HG03378 (cell line): ENCODE measurements at regions not wholly inside any gene's neighbourhood (a gene's known extent, or its start where the extent isn't known, plus 50 kb on each side); places are given as distances from the start of the nearest gene placed in this dataset.
"Not testable (repeated sequence)": the region's sequence is repeated elsewhere in the genome, so short reads cannot be mapped to it uniquely, and the experiment has no call there.

ENCODE experiments used
- ATAC-seq: cut with Tn5 transposase; IDR thresholded peaks from one replicate; pipeline ENCODE4 v1.9.1; 2021; ENCODE audit warnings: mild to moderate bottlenecking, moderate library complexity; ENCODE audit not compliant: unreplicated experiment

GRCh38 chr21:26331205-26331980, 160.8 kb upstream of the APP start:
- ATAC-seq: no peak

GRCh38 chr21:26320596-26320995, 150.0 kb upstream of the APP start:
- no peak for ATAC-seq

- no peak for ATAC-seq
Measured at GRCh38 chr21:26307640-26308039, 137.1 kb upstream of the APP start.

DNA sequence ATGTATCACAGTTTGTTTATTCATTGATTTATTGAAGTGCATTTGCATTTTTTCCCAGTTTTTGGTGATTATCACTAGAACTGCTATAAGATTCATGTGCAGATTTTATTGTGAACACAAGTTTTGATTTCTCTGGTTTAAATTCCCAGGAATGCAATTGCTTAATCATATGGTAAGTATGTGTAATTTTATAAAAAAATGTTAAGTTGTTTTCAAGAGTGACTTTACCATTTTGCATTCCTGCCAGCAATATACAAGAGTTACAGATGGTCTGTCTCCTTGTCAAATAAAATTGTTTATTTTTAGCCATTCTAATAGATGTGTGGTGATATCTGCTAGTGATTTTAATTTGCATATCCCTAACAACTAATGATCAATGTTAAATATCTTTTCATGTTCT, 127.3 kb upstream of the APP start:
- no peak for ATAC-seq

- ATAC-seq: no peak
Measured at GRCh38 chr21:26293141-26293946, 122.8 kb upstream of the APP start.

DNA sequence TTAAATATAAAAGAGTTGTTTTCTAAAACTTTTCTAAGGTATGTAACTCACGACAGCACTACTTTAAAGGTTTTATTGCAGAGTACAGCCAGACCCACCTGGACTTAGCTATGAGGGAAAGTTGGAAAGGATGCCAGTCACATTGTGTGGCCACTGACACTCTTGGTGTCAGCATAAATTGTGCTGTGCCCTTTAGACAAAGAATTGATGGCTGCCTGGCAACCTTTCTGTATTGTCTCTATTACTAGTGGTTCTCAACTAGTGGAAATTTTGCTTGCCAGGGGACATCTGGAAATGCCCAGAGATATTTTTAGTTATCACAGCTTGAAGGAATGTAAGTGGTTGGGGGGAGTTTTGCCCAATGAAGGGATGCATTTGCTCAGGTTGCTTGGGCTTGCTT, 117.5 kb upstream of the APP start:
- ATAC-seq: no peak

DNA sequence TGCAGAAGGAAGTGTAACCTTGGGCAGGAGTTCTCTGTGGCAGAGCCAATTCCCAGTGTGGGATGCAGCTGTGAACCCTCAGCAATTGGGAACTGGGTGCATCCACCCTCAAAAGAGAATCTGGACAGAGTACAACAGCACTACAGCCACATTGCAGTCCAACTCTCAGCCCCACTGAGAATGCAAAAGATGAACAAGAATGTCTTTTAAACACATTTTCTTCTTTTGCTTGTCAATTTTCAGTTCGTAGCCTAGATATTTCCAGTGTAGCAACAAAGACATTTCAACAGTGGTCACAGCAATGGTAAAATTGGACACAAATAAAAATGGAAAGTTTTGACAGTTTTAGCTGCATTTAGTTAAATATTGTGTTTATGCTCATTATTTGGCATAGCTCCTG, 114.0 kb upstream of the APP start:
- ATAC-seq: no peak

GRCh38 chr21:26282058-26282457, 111.5 kb upstream of the APP start:
- no peak for ATAC-seq

DNA sequence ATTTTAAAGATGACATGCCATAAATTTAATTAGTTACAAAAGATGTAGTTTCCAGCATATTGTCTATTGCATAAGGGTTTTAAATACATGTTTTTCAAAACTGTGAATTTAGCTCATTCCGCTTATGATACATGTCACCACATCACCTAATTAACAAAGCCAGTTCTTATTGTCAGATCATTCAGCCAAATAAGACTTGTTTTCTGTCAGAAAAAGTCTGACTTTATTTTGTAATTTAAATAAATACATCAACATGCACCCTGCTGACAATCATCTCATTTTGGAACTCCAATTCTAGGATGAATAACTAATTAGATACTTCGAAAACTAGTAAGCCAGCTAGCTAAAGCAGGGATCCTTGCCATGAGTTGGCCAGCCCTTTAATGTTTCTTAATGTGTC, 110.9 kb upstream of the APP start:
- no peak for ATAC-seq

- no peak for ATAC-seq
Measured at GRCh38 chr21:26280775-26281174, 110.2 kb upstream of the APP start.

GRCh38 chr21:26280148-26280547, 109.6 kb upstream of the APP start:
- ATAC-seq: no peak

DNA sequence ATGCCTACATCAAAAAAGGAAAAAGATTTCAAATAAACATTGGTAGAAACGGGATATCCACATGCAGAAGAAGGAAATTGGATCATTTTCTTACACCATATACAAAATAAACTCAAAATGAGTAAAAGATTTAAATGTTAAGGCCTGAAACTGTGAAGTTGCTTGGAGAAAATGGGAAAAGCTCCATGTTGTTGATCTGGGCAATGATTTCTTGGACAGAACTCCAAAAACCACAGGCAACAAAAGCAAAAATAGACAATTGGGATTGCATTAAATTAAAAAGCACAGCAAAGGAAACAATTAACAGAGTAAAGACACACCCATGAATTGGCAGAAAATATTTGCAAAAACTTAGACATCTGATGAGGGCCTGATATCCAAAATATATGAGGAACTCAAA, 105.2 kb upstream of the APP start:
- ATAC-seq: no peak

GRCh38 chr21:26273686-26274313, 103.2 kb upstream of the APP start:
- ATAC-seq: no peak

DNA sequence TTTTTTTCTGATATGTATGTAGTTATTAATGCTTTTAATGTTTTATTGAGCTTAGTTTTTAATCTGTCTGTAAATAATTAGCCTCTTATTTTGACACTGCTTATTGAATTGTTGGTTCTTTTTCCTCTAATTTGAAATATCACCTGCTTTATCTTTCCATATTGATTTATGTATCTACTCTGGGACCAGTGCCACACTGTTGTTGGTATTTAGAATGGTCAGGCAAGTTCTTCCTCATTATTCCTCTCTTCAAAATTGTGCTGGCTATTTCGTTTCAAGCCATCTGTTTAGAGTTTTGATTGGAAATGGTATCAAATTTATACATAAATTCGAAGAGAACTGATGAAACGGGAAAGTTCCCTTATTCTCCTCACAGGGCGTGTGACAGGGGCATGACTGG, 96.8 kb upstream of the APP start:
- ATAC-seq: no peak

GRCh38 chr21:26246073-26246472, 75.5 kb upstream of the APP start:
- ATAC-seq: no peak

- no peak for ATAC-seq
Measured at GRCh38 chr21:26245428-26245827, 74.9 kb upstream of the APP start.

- no peak for ATAC-seq
Measured at GRCh38 chr21:26238646-26239045, 68.1 kb upstream of the APP start.

DNA sequence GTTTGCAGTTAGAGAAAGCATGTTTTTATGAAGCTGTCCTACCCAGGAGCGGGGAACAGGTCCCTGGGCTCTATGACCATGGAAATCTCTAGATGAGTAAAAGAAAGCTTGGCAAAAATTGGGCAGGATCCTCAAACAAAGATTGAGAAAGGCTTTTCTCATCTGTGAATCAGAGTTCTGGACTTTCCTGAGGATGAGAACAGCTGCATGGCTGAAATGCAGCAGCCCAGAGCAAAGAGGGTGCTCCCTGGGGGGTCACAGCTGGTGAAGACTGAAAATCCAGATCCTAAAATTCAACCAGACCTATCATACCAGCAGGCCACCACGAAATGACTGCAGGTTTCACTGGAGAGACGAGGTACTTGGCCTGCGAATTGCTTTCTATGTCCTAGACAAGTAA, 65.7 kb upstream of the APP start:
- no peak for ATAC-seq

GRCh38 chr21:26233297-26233696, 62.7 kb upstream of the APP start:
- not testable (repeated sequence) for ATAC-seq

DNA sequence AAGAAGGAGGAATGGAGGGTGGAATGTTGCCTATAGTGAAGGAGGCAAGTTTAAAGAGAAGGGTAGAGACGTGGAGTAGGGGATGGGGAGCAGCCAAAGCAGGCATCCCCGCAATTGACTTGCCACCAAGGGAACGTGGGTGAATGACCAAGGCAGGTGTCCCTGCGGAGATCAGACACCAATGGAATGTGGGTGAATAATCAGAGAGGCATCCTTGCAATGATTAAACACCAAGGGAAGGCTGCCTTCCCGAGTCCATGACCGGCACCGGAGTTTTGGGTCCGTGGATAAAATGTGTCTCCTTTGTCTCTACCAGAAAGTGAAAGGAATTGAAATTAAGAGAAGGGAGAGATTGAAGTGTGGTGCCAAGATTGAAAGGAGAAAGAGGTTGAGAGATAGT, 61.9 kb upstream of the APP start:
- ATAC-seq: not testable (repeated sequence)

DNA sequence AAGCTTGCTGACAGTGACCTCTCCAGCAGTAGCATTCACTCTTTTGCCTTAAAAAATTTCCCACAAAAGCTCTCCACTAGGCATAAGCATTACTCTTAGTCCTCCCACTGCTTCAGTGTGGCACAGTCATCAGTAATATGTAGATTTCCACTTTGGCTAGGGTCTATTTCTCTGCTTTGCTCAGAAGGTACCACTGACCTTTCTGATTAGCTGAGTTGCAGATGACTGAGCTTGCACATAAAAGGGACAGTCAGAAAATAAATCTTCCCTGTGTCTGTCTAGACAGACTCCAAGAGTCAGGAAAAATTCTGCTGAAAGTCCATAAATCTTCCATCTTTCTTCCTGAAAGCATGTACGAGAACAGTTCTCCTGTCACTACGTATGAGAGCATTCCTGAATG, 56.6 kb upstream of the APP start:
- ATAC-seq: no peak

DNA sequence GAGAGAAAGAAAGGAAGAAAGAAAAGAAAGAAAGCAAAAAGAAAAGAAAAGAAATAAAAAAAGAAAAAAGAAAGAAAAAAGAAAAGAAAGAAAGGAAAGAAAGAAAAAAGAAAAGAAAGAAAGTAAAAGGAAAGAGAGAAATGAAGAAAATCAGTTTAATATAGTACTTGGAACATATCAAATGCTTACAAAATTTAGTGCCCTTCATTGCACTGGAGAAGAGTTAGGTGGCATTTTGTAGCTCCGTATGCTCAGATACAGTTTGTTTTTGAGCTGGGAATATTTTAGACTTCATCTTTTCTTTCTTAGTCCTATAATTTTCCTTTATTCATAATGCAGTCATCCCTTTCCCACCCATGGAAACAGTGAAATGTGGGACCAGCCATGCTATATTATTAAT, 56.2 kb upstream of the APP start:
- ATAC-seq: no peak
